ENCODE measurements at regions not wholly inside any gene's neighbourhood (a gene's known extent, or its start where the extent isn't known, plus 50 kb on each side); places are given as distances from the start of the nearest gene placed in this dataset.

DNA sequence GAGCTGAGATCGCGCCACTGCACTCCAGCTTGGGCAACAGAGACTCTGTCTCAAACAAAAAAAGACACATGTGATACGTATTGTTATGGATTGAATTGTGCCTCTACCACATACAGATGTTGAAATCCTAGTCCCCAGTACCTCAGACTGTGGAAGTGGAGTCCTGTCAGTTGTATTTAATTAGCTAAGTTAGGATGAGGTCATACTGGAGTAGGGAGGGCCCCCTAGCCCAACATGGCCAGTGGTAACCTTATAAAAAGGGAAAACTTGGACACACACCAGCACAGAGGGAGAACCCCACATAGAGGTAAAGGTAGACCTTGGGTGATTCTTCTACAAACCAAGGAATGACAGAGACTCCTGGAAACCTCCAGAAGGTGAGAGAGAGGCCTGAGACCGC, 119.8 kb downstream of the GADD45G start:
- no peak for DNase-seq

- DNase-seq: no peak
These were observed 120.5 kb downstream of the GADD45G start for GRCh38 chr9:89725271-89725670.

DNA sequence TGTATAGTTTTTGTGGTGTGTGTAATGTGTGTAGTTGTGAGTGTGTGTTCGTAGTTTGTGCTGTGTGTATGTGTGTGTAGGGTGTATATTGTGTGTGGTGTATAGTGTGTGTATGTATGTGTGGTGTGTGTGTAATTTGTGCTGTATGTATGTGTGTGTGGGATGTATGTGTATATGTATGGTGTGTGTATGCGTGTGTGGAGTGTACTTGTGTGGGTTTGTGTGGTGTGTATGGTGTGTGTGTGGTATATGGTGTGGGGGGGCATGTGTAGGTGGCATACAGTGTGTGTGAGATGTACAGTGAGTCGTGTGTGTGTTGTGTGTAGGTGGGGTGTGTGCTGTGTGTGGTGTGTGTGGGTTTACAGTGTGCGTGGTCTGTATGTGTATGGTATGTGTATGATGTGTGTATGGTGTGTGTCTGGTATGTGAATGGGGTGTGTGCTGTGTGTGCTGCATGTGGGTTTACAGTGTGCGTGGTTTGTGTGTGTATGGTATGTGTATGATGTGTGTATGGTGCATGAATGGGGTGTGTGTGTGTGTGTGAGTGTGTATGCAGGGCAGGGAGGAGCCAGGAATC, 125.2 kb downstream of the GADD45G start:
- DNase-seq: no peak

DNA sequence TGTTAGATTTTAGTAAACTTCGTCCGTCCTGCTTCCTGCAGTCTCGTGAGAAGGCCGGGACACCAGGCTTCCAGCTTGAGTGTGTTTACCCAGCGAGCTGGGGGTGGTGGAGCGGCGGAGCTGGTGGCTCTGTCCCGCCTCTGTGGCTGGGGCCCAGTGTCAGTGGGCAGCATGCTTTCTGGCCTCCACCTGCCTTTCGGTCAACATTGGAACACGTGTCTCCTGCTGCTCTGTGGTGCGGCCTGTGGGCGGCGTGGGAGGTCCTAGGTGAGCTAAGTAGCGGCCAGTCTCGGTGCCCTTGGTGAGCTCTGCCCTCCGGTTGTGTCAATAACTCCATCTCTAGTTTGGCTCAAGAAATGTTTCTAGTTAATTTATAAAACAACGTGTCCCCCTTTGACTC, 125.9 kb downstream of the GADD45G start:
- no peak for DNase-seq

- no peak for DNase-seq
These were observed 126.7 kb downstream of the GADD45G start for GRCh38 chr9:89731262-89732182.

DNA sequence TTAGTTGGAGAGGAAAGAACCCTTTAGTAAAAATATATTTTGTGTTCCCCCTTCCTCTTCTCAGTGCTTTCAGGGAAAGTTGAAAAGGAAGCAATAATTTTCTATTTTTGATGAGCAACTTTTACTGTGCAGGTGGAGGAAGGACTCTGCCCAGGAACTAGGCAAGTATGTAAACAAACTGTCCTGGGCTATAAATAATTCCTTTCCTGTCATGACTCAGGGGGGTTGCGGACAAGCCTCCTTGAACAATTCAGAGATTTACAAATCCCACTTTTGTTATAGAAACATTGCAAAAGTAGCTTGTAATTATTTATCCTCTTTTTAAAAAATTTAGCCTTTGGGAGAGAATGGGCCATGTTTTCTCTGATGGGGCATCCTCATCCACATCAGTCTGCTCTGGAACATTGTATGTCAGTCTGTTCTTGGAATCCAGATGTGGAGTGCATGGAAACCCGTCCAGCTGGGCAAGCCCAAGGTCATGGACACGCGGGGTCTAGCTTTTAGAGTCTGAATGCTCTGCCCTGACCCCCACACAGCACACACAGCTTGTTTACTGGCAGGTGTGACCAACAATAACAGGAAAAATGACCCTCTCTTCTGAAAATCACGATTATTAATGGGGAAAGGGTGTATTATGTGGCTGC, 127.6 kb downstream of the GADD45G start:
- no peak for DNase-seq

GRCh38 chr9:89732939-89733324, 128.1 kb downstream of the GADD45G start:
- DNase-seq: no peak

DNA sequence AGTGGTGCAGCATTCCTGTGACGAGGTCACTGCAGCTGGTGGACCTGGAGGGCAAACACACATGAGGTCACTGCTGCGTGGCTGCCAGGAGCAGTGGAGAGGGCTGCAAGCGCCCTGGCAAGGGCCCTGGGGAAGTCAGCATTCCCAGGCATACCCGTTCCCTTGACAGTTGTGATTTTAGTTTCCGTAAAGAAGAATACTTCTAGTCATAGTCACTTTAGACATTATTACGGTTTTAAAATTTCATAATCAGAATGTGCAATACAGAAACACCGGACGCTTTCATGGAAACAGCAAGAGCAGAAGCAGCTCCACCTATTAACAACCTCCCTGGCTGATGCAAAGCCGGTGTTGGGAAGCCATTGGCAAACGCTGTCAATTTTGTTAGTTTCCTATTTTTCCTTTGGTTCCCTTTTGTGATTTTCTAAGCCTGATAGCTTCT, 129.8 kb downstream of the GADD45G start:
- DNase-seq: no peak

GRCh38 chr9:89738137-89738932, 133.5 kb downstream of the GADD45G start:
- DNase-seq: no peak

DNA sequence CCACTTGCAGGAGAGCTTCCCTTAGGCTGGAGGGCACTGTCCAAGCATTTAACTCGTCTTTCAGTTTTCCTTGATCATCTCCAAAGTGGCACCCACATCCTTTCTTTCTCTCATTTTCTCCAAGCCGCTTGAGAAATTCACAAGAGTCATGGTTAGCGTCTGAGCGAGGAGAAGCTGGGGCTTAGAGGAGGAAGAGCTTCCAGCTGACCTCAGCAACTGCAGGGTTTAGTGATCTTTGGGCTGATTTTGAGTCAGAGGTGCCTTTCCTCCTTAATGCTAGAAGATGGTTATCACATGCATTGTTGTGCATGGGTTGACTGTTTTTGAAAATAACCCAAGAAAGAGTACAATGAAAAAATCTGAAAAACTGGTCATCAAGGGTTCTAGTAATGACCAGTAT, 134.7 kb downstream of the GADD45G start:
- no peak for DNase-seq

DNA sequence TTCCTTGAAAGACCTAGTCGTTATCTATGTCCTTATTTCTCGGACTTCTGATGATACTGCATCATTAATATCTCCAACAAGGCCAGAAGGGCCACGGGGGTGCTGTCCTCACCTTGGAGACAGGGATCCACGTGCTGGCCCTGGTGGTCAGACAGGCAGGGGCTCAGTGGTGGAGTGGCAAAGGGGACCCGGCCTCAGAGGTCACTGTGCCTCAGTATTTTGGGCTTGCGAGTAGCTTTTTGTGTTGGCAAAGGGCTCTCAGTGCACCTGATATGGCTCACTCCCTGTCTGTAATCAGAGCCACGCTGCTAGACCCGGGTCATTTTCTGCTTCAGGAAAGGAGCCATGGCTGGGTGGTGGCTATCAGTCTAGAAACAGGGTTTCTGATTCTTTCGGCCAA, 135.1 kb downstream of the GADD45G start:
- no peak for DNase-seq

DNA sequence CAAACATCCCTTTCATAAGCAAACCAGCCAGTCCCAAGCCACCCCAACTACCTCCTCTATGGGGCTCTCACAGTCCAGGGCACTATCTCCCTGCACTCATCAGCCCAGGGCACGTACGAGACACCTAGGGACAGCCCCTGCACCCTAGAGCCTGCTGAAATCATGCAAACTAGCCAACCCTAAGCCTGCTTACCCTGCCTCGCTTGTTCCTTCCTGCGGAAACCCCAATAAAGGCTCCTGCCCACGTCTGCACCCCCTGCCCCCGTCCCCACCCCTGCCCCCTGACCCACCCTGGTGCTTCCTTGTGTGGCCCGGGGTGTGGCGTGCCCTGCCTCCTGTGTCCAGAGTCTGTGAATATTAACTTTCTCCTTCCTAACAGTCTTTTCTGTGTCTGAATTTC, 135.9 kb downstream of the GADD45G start:
- no peak for DNase-seq

- DNase-seq: no peak
These were observed 137.8 kb downstream of the GADD45G start for GRCh38 chr9:89742660-89743059.

GRCh38 chr9:89743216-89743572, 138.4 kb downstream of the GADD45G start:
- DNase-seq: no peak

GRCh38 chr9:89743573-89744254, 138.9 kb downstream of the GADD45G start:
- no peak for DNase-seq

DNA sequence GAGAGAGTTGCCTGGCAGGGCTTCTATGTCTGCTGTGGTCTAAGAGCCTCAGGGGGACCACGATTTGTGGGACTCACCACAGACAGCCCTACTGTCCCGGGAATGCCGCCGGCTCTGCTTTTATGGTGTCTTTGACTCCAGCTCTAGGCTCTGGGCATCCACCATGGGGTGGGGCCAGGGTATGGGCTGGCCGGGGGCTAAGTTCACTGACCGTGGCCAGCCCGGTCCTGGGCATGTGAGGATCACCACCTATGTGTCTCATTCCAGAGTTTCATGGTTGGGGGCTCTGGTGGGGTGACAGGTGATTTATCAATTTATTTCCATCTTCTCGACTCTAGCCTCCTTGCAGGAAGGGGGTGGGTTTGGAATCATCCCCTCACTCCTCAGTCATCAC, 139.4 kb downstream of the GADD45G start:
- DNase-seq: no peak

GRCh38 chr9:89744730-89745129, 139.9 kb downstream of the GADD45G start:
- no peak for DNase-seq

DNA sequence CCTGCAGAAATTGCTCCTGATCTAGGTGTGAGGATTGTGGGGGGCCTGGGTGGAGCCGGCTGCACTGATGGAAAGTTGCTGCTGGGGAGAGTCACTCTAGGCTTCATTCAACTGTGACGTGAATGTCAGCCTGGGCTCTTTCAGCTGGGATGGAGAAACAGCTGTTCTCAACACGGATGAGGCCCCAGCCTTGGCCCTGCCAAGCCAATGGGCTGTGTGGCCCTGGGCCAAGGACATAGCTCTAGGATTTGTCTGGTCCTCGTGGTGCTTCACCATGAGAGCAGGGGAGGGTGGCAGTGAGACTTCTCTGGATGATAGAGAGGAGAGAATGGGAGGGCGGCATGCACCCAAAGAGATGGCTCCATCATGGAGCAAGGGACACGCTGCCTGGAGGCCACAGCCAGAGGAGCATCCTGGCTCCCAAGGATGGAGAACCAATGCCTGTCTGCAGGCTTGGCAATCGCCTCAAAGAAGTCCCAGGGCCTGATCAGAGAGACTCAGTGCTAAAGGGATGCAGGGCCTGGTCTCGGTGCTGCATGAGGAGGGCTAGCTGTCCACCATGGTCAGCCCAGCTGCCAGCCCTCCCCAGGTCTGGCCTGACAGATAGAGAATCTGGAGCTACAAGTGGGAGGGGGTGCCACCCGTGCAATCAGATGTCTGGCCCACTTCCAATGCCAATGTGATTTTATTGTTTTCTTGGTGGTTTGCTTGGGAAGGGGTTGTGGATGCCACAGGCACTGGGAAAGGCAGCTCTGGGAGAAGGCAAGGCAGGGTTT, 141.0 kb downstream of the GADD45G start:
- no peak for DNase-seq

DNA sequence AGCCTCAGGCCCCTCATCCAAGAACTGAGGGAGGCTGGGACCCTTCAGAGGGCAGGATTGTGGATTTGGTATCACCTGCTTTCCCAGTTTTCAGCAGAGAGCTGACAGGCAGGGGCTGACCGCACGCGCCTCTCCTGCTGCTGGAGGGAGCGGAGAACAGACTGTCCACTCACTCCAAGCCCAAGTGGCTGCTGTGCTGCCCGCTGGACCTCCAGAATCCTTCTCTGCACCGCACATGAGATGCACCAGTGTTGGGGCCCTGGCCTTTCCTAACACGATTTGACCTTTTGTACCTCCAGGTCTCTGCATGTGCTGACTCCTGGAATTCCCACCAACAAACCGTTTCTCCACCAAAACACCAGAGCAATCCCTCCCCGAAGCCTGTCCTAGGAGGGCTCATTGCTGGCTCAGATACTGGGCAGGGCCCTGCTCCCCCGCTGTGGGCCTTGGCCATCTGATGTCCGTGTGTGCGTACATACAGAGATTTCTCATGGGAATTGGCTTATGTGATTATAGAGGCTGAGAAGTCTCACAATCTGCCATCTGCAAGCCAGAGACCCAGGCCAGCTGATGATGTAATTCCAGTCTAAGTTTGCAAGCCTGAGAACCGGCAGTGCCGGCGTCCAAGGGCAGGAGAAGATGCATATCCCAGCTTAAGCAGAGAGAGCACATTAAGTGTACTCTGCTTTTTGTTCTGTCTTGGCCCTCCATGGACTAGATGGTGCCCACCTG, 141.7 kb downstream of the GADD45G start:
- peak; percentile 86 for DNase-seq

- no peak for DNase-seq
These were observed 142.8 kb downstream of the GADD45G start for GRCh38 chr9:89747596-89747995.

- DNase-seq: no peak
These were observed 143.3 kb downstream of the GADD45G start for GRCh38 chr9:89748021-89748670.
